Karpas-422 (cell line): ENCODE measurements at regions not wholly inside any gene's neighbourhood (a gene's known extent, or its start where the extent isn't known, plus 50 kb on each side); places are given as distances from the start of the nearest gene placed in this dataset.
"Not testable (repeated sequence)": the region's sequence is repeated elsewhere in the genome, so short reads cannot be mapped to it uniquely, and the experiment has no call there.

Source experiments
- DNase-seq: peaks from one replicate; pipeline ENCODE4 v3.0.0-alpha.2; 2015
- H2AFZ ChIP-seq: fragments of 200-600 bp; sonication (generic); 2 replicates; pipeline ENCODE4 v1.6.1; 2014; ENCODE audit warnings: antibody characterized with exemption, low read length, mixed read lengths
- H3K27ac ChIP-seq: fragments of 200-600 bp; sonication (generic); 2 replicates; pipeline ENCODE4 v1.5.1; 2014; ENCODE audit warnings: mild to moderate bottlenecking, low read length, moderate library complexity
- H3K27me3 ChIP-seq: fragments of 200-600 bp; sonication (generic); 2 replicates; pipeline ENCODE4 v1.6.1; 2014; ENCODE audit warnings: low read length, mixed read lengths
- H3K36me3 ChIP-seq: fragments of 200-600 bp; sonication (generic); 2 replicates; pipeline ENCODE4 v1.6.1; 2014; ENCODE audit warnings: low read length, mixed read lengths; ENCODE audit not compliant: insufficient read depth
- H3K4me1 ChIP-seq: fragments of 200-600 bp; sonication (generic); 2 replicates; pipeline ENCODE4 v1.6.1; 2014; ENCODE audit warnings: mild to moderate bottlenecking, low read length, mixed read lengths
- H3K4me2 ChIP-seq: fragments of 200-600 bp; sonication (generic); 2 replicates; pipeline ENCODE4 v1.6.1; 2014; ENCODE audit warnings: low read length, low read depth, mild to moderate bottlenecking; ENCODE audit not compliant: poor library complexity, severe bottlenecking
- H3K4me3 ChIP-seq: fragments of 200-600 bp; sonication (generic); 2 replicates; pipeline ENCODE4 v1.5.1; 2014; ENCODE audit warnings: mild to moderate bottlenecking, antibody characterized with exemption, low read length, mixed read lengths
- H3K79me2 ChIP-seq: fragments of 200-600 bp; sonication (generic); 2 replicates; pipeline ENCODE4 v1.6.1; 2014; ENCODE audit warnings: mild to moderate bottlenecking, low read length, mixed read lengths
- H3K9ac ChIP-seq: fragments of 200-600 bp; sonication (generic); 2 replicates; pipeline ENCODE4 v1.6.0; 2014; ENCODE audit warnings: low read length
- H3K9me2 ChIP-seq: fragments of 200-600 bp; sonication (generic), shearing (Covaris generic); replicated peaks from 2 replicates; pipeline ENCODE4 v1.6.0; 2014; ENCODE audit warnings: mild to moderate bottlenecking, low read length, moderate library complexity; ENCODE audit not compliant: insufficient read depth
- H3K9me3 ChIP-seq: fragments of 300-700, 200-600 bp; sonication (generic); 2 replicates; pipeline ENCODE4 v1.6.1; 2014; ENCODE audit warnings: low read length, mixed read lengths
- H4K20me1 ChIP-seq: fragments of 200-600 bp; sonication (generic); 2 replicates; pipeline ENCODE4 v1.6.1; 2014; ENCODE audit warnings: mild to moderate bottlenecking, antibody characterized with exemption, low read length, low read depth; ENCODE audit not compliant: insufficient read depth

- not testable (repeated sequence) for H3K9ac ChIP-seq, H3K4me1 ChIP-seq, H3K27ac ChIP-seq, H3K9me2 ChIP-seq, H3K4me3 ChIP-seq, H2AFZ ChIP-seq, H3K36me3 ChIP-seq, H4K20me1 ChIP-seq, H3K4me2 ChIP-seq, DNase-seq, H3K9me3 ChIP-seq, H3K27me3 ChIP-seq, H3K79me2 ChIP-seq
Observed at GRCh38 chr13:87561580-87561979, 109.6 kb upstream of the SLITRK5 start.

GRCh38 chr13:87570669-87571068, 100.5 kb upstream of the SLITRK5 start:
- H3K36me3 ChIP-seq: 0 out of 2 replicates have a peak, but pooled peaks cover 3% of the 10 kb centered on the region
- H3K27me3 ChIP-seq: no peaks in the 10 kb centered on the region
- no peak overlapping the region for H3K9ac ChIP-seq
- no peak overlapping the region for H3K4me3 ChIP-seq
- H3K27ac ChIP-seq: no peak overlapping the region
- no peak overlapping the region for H3K4me2 ChIP-seq
- no peak for DNase-seq
- H3K79me2 ChIP-seq: no peaks in the 10 kb centered on the region
- no peaks in the 10 kb centered on the region for H4K20me1 ChIP-seq
- H3K9me2 ChIP-seq: no peaks in the 10 kb centered on the region
- peaks cover 6% of the 10 kb centered on the region; the same call in 1 of the 2 replicates for H3K9me3 ChIP-seq
- H3K4me1 ChIP-seq: peaks cover 5% of the 10 kb centered on the region
- no peak overlapping the region for H2AFZ ChIP-seq

- no peaks in the 10 kb centered on the region for H4K20me1 ChIP-seq
- H2AFZ ChIP-seq: no peak overlapping the region
- no peaks in the 10 kb centered on the region for H3K27me3 ChIP-seq
- no peak overlapping the region for H3K9ac ChIP-seq
- H3K27ac ChIP-seq: no peak overlapping the region
- peaks cover 3% of the 10 kb centered on the region; the same call in 1 of the 2 replicates for H3K9me2 ChIP-seq
- H3K36me3 ChIP-seq: no peaks in the 10 kb centered on the region
- no peaks in the 10 kb centered on the region for H3K4me1 ChIP-seq
- no peak overlapping the region for H3K4me2 ChIP-seq
- no peak overlapping the region for H3K4me3 ChIP-seq
- H3K9me3 ChIP-seq: no peaks in the 10 kb centered on the region
- DNase-seq: no peak
- H3K79me2 ChIP-seq: no peaks in the 10 kb centered on the region
Observed at GRCh38 chr13:87582399-87582798, 88.8 kb upstream of the SLITRK5 start.

GRCh38 chr13:87590518-87590917, 80.7 kb upstream of the SLITRK5 start:
- Histone ChIP-seq H3K79me2 (no peaks in the 10 kb centered on the region), H3K9ac (no peak overlapping the region), H3K27ac (no peak overlapping the region), H2AFZ (peak overlapping the region; percentile 97), H3K4me3 (no peak overlapping the region), H4K20me1 (no peaks in the 10 kb centered on the region), H3K36me3 (no peaks in the 10 kb centered on the region), H3K9me2 (no peaks in the 10 kb centered on the region), H3K4me2 (no peak overlapping the region), H3K9me3 (no peaks in the 10 kb centered on the region), H3K27me3 (no peaks in the 10 kb centered on the region), H3K4me1 (no peaks in the 10 kb centered on the region; the same call in 1 of the 2 replicates)
- no peak for DNase-seq

- H3K4me3 ChIP-seq, H3K9ac ChIP-seq, H3K36me3 ChIP-seq, H3K9me3 ChIP-seq, H3K4me1 ChIP-seq, H3K27me3 ChIP-seq, DNase-seq, H3K4me2 ChIP-seq, H3K79me2 ChIP-seq, H3K9me2 ChIP-seq, H4K20me1 ChIP-seq, H3K27ac ChIP-seq: not testable (repeated sequence)
- peak overlapping the region; percentile 48; the same call in 1 of the 2 replicates for H2AFZ ChIP-seq
Observed at GRCh38 chr13:87604437-87604836, 66.7 kb upstream of the SLITRK5 start.

DNA sequence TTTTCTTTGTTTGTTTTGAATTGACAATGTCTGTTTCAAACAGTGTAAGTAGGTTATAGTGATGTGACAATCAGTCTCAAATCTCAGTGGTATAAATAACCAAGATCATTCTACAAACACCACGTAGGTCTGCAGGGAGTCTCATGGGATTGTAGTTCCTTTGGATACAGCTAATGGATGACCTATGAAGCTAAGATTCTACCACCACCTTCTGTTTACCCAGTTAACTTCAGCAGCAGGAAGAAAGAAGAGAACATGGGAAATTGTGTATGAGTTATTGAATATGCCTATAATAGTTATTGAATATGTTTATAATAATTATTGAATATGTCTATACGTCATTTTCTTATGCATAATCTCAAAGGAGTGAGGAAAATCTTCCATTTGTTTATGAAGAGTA, 63.9 kb upstream of the SLITRK5 start:
- DNase-seq: no peak
- H3K4me2 ChIP-seq: no peak overlapping the region
- no peak overlapping the region for H3K9ac ChIP-seq
- peaks cover 2% of the 10 kb centered on the region; the same call in 1 of the 2 replicates for H3K4me1 ChIP-seq
- H3K4me3 ChIP-seq: no peak overlapping the region
- no peaks in the 10 kb centered on the region for H4K20me1 ChIP-seq
- H3K9me2 ChIP-seq: peaks cover 4% of the 10 kb centered on the region; the same call in 1 of the 2 replicates
- H3K27me3 ChIP-seq: no peaks in the 10 kb centered on the region
- H3K27ac ChIP-seq: no peak overlapping the region
- peaks cover 12% of the 10 kb centered on the region for H3K9me3 ChIP-seq
- peak overlapping the region; percentile 64; the same call in 1 of the 2 replicates for H2AFZ ChIP-seq
- H3K36me3 ChIP-seq: no peaks in the 10 kb centered on the region
- H3K79me2 ChIP-seq: no peaks in the 10 kb centered on the region

GRCh38 chr13:87614276-87614675, 56.9 kb upstream of the SLITRK5 start:
- H3K79me2 ChIP-seq: no peaks in the 10 kb centered on the region
- no peaks in the 10 kb centered on the region for H4K20me1 ChIP-seq
- H3K36me3 ChIP-seq: no peaks in the 10 kb centered on the region
- no peak overlapping the region for H2AFZ ChIP-seq
- no peaks in the 10 kb centered on the region for H3K4me1 ChIP-seq
- no peak overlapping the region for H3K27ac ChIP-seq
- H3K9ac ChIP-seq: no peak overlapping the region
- H3K9me2 ChIP-seq: no peaks in the 10 kb centered on the region
- no peak overlapping the region for H3K4me3 ChIP-seq
- no peak overlapping the region for H3K4me2 ChIP-seq
- H3K27me3 ChIP-seq: no peaks in the 10 kb centered on the region
- no peak for DNase-seq
- peaks cover 12% of the 10 kb centered on the region for H3K9me3 ChIP-seq
